HL-60 (cell line): ENCODE measurements at regions not wholly inside any gene's neighbourhood (a gene's known extent, or its start where the extent isn't known, plus 50 kb on each side); places are given as distances from the start of the nearest gene placed in this dataset.

Experiments
- GABPA ChIP-seq: IDR thresholded peaks from 2 replicates; pipeline ENCODE4 v1.6.1; 2012; ENCODE audit warnings: low read depth
- POLR2AphosphoS5 ChIP-seq: IDR thresholded peaks from 2 replicates; pipeline ENCODE4 v1.6.1; 2012; ENCODE audit warnings: low read depth
- REST ChIP-seq: IDR thresholded peaks from 2 replicates; pipeline ENCODE4 v1.6.1; 2012; ENCODE audit warnings: low read depth; ENCODE audit not compliant: insufficient replicate concordance
- SPI1 ChIP-seq: IDR thresholded peaks from 2 replicates; pipeline ENCODE4 v1.6.1; 2012; ENCODE audit warnings: low read depth, mild to moderate bottlenecking, borderline replicate concordance
- TF ChIP-seq, protein P1 (sequence below): IDR thresholded peaks from one replicate; pipeline ENCODE4 v1.5.1; 2011; ENCODE audit warnings: low read length, control low read depth, inconsistent platforms; ENCODE audit not compliant: insufficient read depth

DNA sequence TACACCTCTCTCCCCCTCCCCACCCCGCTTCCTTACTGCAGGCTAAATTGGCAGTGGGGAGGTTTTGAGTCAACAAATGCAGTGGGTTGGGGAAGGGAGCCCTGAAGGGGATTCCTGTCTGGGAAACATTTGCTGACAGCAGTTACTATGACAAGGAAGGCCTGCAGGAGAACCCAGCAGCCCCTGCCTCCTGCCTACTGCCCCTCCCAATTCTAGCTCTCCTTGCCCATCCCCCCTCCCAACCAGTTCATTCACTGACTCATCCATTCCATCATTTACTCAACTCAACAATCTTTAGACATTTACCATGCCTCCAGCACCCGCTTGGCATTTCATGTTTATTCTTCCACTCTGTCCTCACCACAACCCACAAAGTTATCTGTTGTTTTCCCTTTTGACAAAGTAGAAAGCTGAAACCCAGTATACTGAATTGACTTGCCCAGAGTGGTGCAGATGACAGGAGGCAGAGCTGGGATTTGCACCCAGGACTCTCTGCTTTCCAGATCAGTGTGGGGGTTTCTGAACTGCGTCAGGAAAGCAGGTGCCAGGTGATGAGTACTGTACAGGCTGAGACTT lies 75.0 kb downstream of the MAGEF1 start:
- no peak for TF ChIP-seq POLR2AphosphoS5
- TF ChIP-seq, protein P1, sequence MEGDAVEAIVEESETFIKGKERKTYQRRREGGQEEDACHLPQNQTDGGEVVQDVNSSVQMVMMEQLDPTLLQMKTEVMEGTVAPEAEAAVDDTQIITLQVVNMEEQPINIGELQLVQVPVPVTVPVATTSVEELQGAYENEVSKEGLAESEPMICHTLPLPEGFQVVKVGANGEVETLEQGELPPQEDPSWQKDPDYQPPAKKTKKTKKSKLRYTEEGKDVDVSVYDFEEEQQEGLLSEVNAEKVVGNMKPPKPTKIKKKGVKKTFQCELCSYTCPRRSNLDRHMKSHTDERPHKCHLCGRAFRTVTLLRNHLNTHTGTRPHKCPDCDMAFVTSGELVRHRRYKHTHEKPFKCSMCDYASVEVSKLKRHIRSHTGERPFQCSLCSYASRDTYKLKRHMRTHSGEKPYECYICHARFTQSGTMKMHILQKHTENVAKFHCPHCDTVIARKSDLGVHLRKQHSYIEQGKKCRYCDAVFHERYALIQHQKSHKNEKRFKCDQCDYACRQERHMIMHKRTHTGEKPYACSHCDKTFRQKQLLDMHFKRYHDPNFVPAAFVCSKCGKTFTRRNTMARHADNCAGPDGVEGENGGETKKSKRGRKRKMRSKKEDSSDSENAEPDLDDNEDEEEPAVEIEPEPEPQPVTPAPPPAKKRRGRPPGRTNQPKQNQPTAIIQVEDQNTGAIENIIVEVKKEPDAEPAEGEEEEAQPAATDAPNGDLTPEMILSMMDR: no peak
- TF ChIP-seq SPI1: no peak
- no peak for TF ChIP-seq GABPA
- TF ChIP-seq REST: no peak
